AG04449 (cell line): ENCODE measurements at regions not wholly inside any gene's neighbourhood (a gene's known extent, or its start where the extent isn't known, plus 50 kb on each side); places are given as distances from the start of the nearest gene placed in this dataset.

Source experiments
- CTCF ChIA-PET: fragments of 350-600 bp; formaldehyde crosslinking; extraction: SDS; loops from one replicate; lab custom pipeline; 2021; ENCODE audit warnings: antibody characterized with exemption; lab: Yijun Ruan, JAX
- POLR2A ChIA-PET: fragments of 400-600, 350-600 bp; formaldehyde crosslinking; extraction: SDS; loops from one replicate; lab custom pipeline; 2020; ENCODE audit warnings: antibody characterized with exemption, inconsistent platforms; lab: Yijun Ruan, JAX
- DNase-seq: peaks from one replicate; pipeline ENCODE4 v3.0.0-alpha.2; 2010; ENCODE audit warnings: low read depth, low spot score
- H3K4me3 ChIP-seq: 2 replicates; pipeline ENCODE4 v1.5.1; 2011; ENCODE audit warnings: low read depth, mild to moderate bottlenecking, control low read depth, low read length
- CTCF ChIP-seq: IDR thresholded peaks from one replicate; pipeline ENCODE4 v1.5.1; 2011; ENCODE audit warnings: mild to moderate bottlenecking, moderate library complexity, low read length, control low read depth, inconsistent platforms; ENCODE audit not compliant: insufficient read depth; ENCODE audit errors: missing control alignments

GRCh38 chr9:26463837-26464236, 428.8 kb downstream of the CAAP1 start:
- TF ChIP-seq CTCF: no peak
- CTCF ChIA-PET: no interaction called here
- no peak overlapping the region for H3K4me3 ChIP-seq
- POLR2A ChIA-PET: no interaction called here
- no peak for DNase-seq

- no peak for DNase-seq
- ChIA-PET POLR2A (no interaction called here), CTCF (no interaction called here)
- no peak overlapping the region for H3K4me3 ChIP-seq
- no peak for TF ChIP-seq CTCF
Observed at GRCh38 chr9:26462751-26463150, 429.9 kb downstream of the CAAP1 start.

GRCh38 chr9:26462213-26462612, 430.4 kb downstream of the CAAP1 start:
- TF ChIP-seq CTCF: no peak
- POLR2A ChIA-PET: no interaction called here
- H3K4me3 ChIP-seq: no peak overlapping the region
- CTCF ChIA-PET: no interaction called here
- DNase-seq: no peak

- CTCF ChIA-PET: no interaction called here
- no peak for TF ChIP-seq CTCF
- POLR2A ChIA-PET: no interaction called here
- no peak overlapping the region for H3K4me3 ChIP-seq
- no peak for DNase-seq
Observed at GRCh38 chr9:26460624-26461023, 432.0 kb downstream of the CAAP1 start.

- DNase-seq: no peak
- H3K4me3 ChIP-seq: no peak overlapping the region
- ChIA-PET POLR2A (no interaction called here), CTCF (no interaction called here)
- TF ChIP-seq CTCF: no peak
Observed at GRCh38 chr9:26459959-26460358, 432.6 kb downstream of the CAAP1 start.

GRCh38 chr9:26458054-26458453, 434.5 kb downstream of the CAAP1 start:
- CTCF ChIA-PET: no interaction called here
- no peak overlapping the region for H3K4me3 ChIP-seq
- no peak for TF ChIP-seq CTCF
- POLR2A ChIA-PET: no interaction called here
- no peak for DNase-seq
